GM12801 (cell line): ENCODE measurements at regions not wholly inside any gene's neighbourhood (a gene's known extent, or its start where the extent isn't known, plus 50 kb on each side); places are given as distances from the start of the nearest gene placed in this dataset.

Experiments
- TF ChIP-seq, protein P1 (sequence below): IDR thresholded peaks from one replicate; pipeline ENCODE4 v1.5.1; 2011; ENCODE audit warnings: control low read depth; ENCODE audit not compliant: insufficient read length; ENCODE audit errors: extremely low read depth

DNA sequence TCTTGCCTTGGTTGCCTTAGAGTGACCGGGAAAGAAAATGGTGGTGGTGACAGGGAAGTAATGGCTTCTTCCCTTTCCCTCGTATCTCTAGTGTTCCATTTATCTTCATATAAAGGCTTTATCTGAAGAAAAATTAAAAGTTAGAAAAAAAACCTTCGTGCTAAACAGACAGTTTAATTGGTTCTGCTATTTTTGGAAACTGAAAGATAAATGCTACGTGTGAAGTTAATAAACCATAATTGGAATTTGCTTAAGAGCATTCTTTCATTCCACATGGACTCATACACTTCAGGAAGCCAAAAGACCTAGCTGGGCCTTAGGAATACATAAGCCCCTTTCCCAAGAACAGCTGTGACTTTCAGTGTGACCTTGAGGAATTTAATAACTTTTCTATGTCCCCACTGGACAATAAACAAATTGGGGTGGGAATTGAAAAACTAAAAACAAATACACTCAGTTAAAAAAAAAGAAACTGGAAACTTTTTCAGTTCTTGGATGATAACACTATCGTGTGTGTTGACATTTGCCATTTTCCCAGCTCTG, 818.8 kb upstream of the WWC1 start:
- TF ChIP-seq, protein P1, sequence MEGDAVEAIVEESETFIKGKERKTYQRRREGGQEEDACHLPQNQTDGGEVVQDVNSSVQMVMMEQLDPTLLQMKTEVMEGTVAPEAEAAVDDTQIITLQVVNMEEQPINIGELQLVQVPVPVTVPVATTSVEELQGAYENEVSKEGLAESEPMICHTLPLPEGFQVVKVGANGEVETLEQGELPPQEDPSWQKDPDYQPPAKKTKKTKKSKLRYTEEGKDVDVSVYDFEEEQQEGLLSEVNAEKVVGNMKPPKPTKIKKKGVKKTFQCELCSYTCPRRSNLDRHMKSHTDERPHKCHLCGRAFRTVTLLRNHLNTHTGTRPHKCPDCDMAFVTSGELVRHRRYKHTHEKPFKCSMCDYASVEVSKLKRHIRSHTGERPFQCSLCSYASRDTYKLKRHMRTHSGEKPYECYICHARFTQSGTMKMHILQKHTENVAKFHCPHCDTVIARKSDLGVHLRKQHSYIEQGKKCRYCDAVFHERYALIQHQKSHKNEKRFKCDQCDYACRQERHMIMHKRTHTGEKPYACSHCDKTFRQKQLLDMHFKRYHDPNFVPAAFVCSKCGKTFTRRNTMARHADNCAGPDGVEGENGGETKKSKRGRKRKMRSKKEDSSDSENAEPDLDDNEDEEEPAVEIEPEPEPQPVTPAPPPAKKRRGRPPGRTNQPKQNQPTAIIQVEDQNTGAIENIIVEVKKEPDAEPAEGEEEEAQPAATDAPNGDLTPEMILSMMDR: no peak

DNA sequence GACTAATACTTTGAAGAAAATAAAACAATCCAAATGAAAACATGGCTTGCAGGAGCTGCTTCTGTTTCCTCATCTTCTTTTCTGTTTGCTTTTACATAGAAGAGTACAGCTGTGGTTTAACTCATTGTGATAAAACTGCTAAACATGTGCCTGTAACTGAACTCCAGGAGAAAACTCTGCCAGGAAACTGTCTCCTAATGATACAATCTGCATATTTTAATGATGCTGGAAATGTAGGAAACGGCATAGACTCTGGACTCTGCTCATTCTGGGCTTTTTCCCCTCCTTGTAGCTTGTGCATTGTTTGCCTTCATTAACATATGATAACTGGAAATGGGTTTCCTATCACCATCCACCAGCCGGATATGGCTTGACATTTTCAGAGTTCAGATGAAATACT, 813.3 kb upstream of the WWC1 start:
- TF ChIP-seq, protein P1: no peak

DNA sequence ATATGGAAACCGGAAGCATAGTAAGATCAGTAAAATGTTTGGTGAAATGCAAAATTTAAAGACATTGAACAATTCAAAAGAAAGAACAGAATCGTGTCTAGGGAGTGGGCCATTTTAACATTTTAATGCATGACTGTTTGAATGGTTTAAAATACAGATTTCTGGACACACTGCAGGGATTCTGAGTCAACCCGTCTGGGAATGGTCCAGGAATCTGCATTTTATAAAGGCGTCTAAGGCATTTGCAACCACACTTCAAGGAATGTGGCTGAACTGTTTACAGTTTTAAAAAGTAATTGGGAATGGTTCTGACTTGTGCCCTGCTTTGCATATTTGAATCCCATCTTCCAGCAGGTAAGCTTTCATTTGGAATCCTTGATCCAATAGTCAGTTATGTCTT, 811.7 kb upstream of the WWC1 start:
- TF ChIP-seq, protein P1: no peak

DNA sequence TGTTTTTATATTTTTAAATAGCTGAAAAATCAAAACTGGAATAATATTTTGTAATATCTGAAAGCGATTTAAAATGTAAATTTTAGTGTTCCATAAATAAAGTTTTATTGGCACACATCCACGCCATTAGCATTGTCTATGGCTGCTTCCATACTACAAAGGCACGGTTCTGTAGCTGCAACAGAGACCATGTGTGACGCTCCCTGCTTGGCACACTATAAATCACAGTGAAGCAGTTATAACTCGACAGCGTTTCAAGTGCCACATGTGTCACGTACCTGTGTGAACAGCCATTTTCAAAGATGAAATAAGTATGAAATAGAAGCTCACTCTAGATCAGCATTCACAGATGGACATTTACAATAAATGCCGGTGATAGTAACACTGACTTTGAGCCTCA, 810.1 kb upstream of the WWC1 start:
- TF ChIP-seq, protein P1: no peak

DNA sequence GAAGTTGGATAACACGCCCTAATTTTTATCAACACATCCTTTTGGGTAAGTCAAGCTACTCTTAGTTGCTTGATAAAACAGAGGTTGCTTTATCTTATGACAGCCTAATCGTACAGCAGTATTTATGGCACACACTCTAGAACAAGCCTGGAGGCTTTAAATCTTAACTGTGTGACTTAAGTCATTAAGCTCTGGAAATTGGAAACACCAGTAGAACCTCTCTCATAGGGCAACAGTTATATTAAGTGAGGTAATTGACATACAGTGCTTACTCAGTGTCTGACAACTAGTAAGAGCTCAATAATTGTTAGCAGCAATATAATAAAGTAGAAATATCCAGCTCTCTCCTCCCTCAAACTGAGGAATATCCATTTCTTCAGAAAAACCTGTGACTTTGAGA, 808.9 kb upstream of the WWC1 start:
- TF ChIP-seq, protein P1: no peak

DNA sequence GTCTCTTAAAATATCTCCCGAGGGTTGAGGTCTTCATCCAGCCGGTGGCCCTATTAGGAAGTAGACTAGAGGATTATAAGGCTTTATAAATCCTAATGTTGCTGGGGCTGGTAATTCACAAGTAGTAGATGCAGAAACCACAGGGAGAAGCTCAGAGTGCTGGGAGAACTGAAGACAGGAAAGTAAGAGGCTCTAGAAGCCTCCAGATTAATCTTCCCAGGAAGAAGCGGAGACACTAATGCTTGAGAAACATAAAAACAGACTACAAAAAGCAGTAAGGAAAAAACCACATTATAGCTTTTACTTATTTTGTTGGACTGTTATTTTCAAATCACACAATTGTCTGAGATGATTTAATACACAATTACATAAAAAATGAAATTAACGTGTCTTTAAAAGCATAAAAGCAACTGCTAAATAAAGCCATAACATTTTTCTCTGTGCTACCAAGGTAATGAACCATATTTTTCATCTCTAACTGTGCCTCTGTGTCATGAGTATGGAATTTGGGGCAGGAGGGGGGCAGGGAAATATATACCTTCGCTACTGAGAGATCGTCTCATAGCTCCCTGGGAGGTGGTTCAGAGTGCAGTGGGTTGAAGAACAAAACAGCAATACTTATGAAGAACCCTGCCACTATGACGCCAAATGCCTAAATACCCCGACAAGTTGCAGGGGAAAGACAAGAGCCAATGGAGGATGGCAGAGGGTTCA, 806.2 kb upstream of the WWC1 start:
- TF ChIP-seq, protein P1: no peak

DNA sequence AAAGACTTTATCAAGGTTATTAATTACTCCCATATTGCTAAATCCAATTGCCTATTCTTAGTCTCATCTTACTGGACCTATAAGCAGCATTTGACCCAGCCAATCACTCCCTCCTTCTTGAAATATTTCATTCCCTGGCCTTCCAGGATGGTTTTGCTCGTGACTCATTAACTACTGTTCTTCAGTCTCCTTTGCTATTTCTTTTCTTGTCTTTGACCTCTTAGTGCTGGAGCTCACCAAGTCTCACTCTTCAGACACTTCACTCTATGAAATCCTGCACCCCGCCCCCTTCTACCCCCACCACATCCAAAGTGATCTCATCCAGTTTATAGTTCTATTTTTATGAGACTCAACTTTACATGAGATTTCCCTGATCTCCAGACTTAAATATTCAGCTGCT, 803.1 kb upstream of the WWC1 start:
- TF ChIP-seq, protein P1: no peak
